Muscle of arm (tissue), 1 donor: ENCODE measurements at regions not wholly inside any gene's neighbourhood (a gene's known extent, or its start where the extent isn't known, plus 50 kb on each side); places are given as distances from the start of the nearest gene placed in this dataset.

Source experiments
- DNase-seq: peaks from one replicate; pipeline ENCODE4 v3.0.0-alpha.2; 2013

GRCh38 chr5:124421584-124421983, 324.9 kb downstream of the ZNF608 start:
- no peak for DNase-seq

GRCh38 chr5:124420952-124421351, 325.5 kb downstream of the ZNF608 start:
- DNase-seq: no peak

GRCh38 chr5:124419531-124419930, 326.9 kb downstream of the ZNF608 start:
- no peak for DNase-seq

- DNase-seq: no peak
Observed at GRCh38 chr5:124418390-124418789, 328.0 kb downstream of the ZNF608 start.

- no peak for DNase-seq
Observed at GRCh38 chr5:124417196-124417595, 329.2 kb downstream of the ZNF608 start.

- DNase-seq: no peak
Observed at GRCh38 chr5:124416627-124417026, 329.8 kb downstream of the ZNF608 start.

GRCh38 chr5:124414973-124415372, 331.5 kb downstream of the ZNF608 start:
- no peak for DNase-seq

GRCh38 chr5:124410539-124411488, 335.6 kb downstream of the ZNF608 start:
- DNase-seq: no peak

- no peak for DNase-seq
Observed at GRCh38 chr5:124408738-124409453, 337.5 kb downstream of the ZNF608 start.

GRCh38 chr5:124404796-124405195, 341.6 kb downstream of the ZNF608 start:
- DNase-seq: no peak

GRCh38 chr5:124403281-124403680, 343.2 kb downstream of the ZNF608 start:
- DNase-seq: no peak

GRCh38 chr5:124402144-124402581, 344.3 kb downstream of the ZNF608 start:
- peak; percentile 48 for DNase-seq

GRCh38 chr5:124401476-124402143, 344.8 kb downstream of the ZNF608 start:
- no peak for DNase-seq

- no peak for DNase-seq
Observed at GRCh38 chr5:124399426-124399961, 346.9 kb downstream of the ZNF608 start.

GRCh38 chr5:124398460-124398859, 348.0 kb downstream of the ZNF608 start:
- DNase-seq: peak; percentile 15

- no peak for DNase-seq
Observed at GRCh38 chr5:124397317-124397716, 349.1 kb downstream of the ZNF608 start.

- no peak for DNase-seq
Observed at GRCh38 chr5:124395926-124396325, 350.5 kb downstream of the ZNF608 start.

- DNase-seq: no peak
Observed at GRCh38 chr5:124395287-124395686, 351.2 kb downstream of the ZNF608 start.

- DNase-seq: no peak
Observed at GRCh38 chr5:124394700-124395245, 351.7 kb downstream of the ZNF608 start.

GRCh38 chr5:124393584-124394379, 352.7 kb downstream of the ZNF608 start:
- no peak for DNase-seq

GRCh38 chr5:124383693-124384092, 362.7 kb downstream of the ZNF608 start:
- DNase-seq: no peak
